ENCODE measurements at regions not wholly inside any gene's neighbourhood (a gene's known extent, or its start where the extent isn't known, plus 50 kb on each side); places are given as distances from the start of the nearest gene placed in this dataset.

DNA sequence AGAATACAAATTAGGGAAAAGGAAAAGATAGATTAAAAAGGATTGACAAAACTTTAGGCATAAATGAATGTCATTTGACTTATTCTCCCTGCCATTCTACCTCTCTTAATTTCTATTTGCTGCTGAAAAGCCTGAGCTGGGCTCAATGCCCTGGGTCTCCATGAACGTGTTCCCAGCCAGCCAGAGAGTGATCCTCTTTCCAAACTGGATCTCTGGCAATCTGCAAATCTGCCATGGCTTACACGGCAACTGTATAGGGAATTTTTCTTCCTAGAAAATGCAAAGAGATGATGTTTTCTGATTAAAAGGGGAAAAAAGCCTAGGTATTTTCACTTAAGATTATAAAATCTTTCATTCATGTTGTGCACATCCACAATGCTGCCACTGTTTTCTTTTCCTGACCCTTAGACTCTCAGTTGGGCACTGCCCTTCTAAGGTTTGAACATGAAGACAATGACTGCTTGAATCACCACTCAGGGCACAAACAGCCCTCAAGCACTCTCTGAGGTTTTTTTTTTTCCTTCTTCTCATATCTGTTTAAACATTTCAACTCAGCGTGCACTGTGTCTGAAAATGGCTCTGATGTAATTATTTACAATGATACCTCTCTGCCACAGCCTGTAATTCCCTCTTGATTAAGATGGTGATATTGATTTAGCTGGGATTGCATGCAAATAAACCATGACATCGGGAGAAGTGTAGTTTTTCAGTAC, 60.3 kb downstream of the DACT1 start:
- in situ Hi-C loops (cut with MboI; ENCODE audit: low sequenced_read_pairs) = no loop called here

DNA sequence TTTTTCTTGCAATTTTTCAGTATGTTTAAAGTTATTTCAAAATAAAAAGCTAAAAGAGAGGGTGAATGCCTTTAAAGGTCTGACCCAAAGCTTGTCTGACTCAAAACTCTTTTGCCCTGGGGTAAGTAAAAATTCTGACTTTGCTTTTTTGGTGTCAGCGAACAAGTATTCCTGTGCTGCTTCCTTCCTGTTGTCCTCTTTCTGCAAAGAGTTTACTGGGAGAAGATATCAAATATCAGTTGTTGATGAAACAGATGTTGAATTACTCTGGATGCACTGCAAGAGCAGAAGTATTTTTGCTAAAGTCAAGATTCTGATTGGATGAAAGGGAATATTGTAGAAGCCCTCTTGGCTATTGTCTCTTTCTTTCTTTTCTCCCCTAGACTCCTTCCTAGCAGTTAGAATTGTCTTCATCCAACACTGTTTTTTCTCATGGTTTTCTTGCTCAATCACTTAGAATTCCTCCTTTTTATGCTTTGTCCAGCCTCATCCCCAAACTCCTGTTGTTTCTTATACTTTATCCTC, 62.0 kb downstream of the DACT1 start:
- in situ Hi-C loops (cut with MboI; ENCODE audit: low sequenced_read_pairs) = no loop called here

DNA sequence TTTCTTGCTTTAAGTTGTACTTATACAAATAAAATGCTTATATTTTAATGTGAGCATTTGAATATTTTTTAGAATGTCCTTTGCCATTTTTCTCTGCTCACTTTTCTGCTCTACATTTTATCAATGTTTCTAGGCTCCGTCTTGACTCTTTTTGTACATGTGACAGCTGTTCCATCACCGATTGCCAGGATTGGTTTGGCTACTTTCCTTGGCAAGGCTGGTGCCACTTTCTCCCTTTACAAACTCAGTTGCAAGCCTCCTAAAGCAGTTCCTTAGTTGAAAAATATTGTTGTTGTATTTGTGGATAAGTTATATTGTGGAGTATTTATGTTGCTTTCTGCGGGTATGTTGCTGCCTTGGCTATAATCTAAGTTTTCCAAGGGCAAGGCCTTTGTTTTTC, 63.4 kb downstream of the DACT1 start:
- in situ Hi-C loops (cut with MboI; ENCODE audit: low sequenced_read_pairs) = no loop called here

DNA sequence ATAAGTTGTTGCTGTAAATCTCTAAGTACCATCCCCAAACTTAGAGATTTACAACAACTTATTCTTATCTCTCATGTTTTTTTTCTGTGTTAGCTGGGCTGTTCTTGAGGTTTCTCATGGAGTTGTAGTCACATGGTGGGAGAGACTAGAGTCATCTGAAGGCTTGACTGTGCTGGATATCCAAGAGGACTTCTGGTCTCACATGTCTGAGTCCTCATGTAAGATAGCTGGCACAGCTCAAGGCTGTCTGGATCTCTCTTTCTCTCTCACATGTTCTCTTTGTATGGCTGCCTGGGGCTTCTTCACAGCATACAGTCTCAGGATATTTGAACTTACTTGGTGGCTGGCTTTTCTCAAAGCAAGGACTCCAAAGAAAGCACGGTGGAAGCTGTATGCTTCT, 63.8 kb downstream of the DACT1 start:
- in situ Hi-C loops (cut with MboI; ENCODE audit: low sequenced_read_pairs) = no loop called here

GRCh38 chr14:58702441-58703160, 64.8 kb downstream of the DACT1 start:
- in situ Hi-C loops (cut with MboI; ENCODE audit: low sequenced_read_pairs) = no loop called here

DNA sequence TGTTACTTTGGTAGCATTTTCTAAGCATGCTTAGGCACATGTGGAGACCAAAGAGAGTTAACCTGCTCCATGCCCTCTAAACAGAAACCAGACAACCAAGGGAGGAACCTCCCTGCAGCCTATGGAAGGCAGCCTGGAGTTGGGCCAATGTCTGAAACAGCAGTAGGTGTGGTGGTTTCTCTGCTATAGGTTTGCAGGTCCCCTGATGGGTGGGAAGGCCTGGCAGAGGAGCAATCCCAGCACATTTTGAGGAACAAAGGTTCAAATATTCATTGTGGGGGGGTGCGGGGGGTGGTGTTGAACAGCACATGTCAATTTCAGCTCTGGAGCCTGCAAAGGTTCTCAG, 65.4 kb downstream of the DACT1 start:
- in situ Hi-C loops (cut with MboI; ENCODE audit: low sequenced_read_pairs) = no loop called here

DNA sequence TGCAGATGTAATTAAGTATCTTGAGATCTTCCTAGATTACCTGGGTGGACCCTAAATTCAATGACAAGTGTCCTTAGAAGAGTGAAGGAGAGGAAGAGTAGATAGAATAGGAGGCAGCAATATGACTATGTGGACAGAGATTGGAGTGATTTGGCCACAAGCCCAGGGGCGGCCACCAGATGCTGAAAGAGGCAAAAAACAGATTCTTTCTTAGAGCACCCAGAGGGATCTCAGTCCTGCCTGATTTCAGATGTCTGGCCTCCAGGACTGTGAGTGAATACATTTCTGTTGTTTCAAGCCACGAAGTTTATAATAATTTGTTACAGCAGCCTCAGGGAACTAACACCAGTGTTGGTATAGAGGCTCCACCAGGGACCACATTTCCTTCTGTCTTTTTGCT, 67.3 kb downstream of the DACT1 start:
- in situ Hi-C loops (cut with MboI; ENCODE audit: low sequenced_read_pairs) = no loop called here

GRCh38 chr14:58707949-58708348, 70.2 kb downstream of the DACT1 start:
- in situ Hi-C loops (cut with MboI; ENCODE audit: low sequenced_read_pairs) = no loop called here

DNA sequence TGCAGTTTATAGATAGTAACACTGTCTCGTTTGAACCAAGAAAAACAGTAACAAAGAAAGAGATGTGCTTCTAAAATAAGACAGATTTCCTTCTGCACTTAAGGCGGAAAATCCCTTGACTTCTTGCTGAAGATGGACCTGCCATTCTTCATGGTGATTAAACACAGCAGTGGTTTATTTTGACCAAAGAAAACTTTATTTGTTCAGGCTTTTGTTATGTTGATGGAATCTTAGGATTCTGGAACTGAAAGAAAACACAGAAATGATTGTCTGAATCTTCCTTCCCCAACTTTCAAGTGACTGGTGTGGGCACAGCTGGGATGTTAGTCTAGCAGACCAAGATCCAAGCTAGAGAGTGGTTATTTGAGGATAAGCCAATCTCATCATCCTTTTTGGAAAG, 72.2 kb downstream of the DACT1 start:
- in situ Hi-C loops (cut with MboI; ENCODE audit: low sequenced_read_pairs) = no loop called here

- in situ Hi-C loops (cut with MboI; ENCODE audit: low sequenced_read_pairs) = no loop called here
These were observed 73.6 kb downstream of the DACT1 start for GRCh38 chr14:58711382-58711781.

GRCh38 chr14:58712357-58712756, 74.6 kb downstream of the DACT1 start:
- in situ Hi-C loops (cut with MboI; ENCODE audit: low sequenced_read_pairs) = no loop called here

GRCh38 chr14:58713677-58714076, 75.9 kb downstream of the DACT1 start:
- in situ Hi-C loops (cut with MboI; ENCODE audit: low sequenced_read_pairs) = no loop called here

- in situ Hi-C loops (cut with MboI; ENCODE audit: low sequenced_read_pairs) = no loop called here
These were observed 78.9 kb downstream of the DACT1 start for GRCh38 chr14:58716706-58717105.

DNA sequence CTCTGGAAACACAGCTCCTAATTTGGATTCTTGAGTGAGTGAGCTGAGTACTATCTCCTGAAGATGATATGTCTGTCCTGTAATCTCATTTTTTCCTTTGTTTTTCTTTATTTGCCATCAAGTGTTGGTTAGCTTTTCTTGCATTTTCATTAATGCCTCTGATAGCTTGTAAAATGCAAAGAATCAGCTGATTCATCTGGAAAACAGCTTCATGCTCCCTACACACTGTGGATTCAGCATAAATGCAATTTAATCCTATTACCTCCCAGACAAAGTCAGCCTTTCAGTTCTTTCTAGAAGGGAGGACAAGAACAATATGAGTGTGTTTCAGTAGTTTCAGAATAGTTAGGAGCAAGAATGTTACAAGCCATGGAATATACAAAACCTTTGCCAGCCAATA, 79.4 kb downstream of the DACT1 start:
- in situ Hi-C loops (cut with MboI; ENCODE audit: low sequenced_read_pairs) = no loop called here

GRCh38 chr14:58717813-58718212, 80.1 kb downstream of the DACT1 start:
- in situ Hi-C loops (cut with MboI; ENCODE audit: low sequenced_read_pairs) = no loop called here

GRCh38 chr14:58718226-58719205, 80.8 kb downstream of the DACT1 start:
- in situ Hi-C loops (cut with MboI; ENCODE audit: low sequenced_read_pairs) = no loop called here

GRCh38 chr14:58721723-58722122, 84.0 kb downstream of the DACT1 start:
- in situ Hi-C loops (cut with MboI; ENCODE audit: low sequenced_read_pairs) = no loop called here

GRCh38 chr14:58722441-58722840, 84.7 kb downstream of the DACT1 start:
- in situ Hi-C loops (cut with MboI; ENCODE audit: low sequenced_read_pairs) = no loop called here

GRCh38 chr14:58724206-58724605, 86.4 kb downstream of the DACT1 start:
- in situ Hi-C loops (cut with MboI; ENCODE audit: low sequenced_read_pairs) = no loop called here

DNA sequence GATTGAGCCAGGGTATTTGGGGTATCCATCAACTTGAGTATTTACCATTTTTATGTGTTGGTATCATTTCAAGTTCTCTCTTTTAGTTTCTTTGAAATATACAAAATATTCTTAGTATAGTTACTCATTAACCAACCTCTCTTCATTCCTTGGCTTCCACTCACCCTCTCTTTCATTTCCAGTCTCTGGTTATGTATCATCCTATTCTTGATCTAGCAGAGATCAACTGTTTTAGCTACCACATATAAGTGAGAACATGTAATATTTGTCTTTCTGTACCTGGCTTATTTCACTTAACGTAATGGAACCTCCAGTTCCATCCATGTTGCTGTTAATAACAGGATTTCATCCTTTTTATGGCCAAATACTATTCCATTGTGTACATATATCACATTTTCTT, 86.9 kb downstream of the DACT1 start:
- in situ Hi-C loops (cut with MboI; ENCODE audit: low sequenced_read_pairs) = no loop called here

GRCh38 chr14:58725226-58725625, 87.5 kb downstream of the DACT1 start:
- in situ Hi-C loops (cut with MboI; ENCODE audit: low sequenced_read_pairs) = no loop called here

Measured in HL-60/S4 treated with phorbol 12-myristate 13-acetate at 8.2 ng/mL for 4 days and 3 days (cell line).